ENCODE measurements at regions not wholly inside any gene's neighbourhood (a gene's known extent, or its start where the extent isn't known, plus 50 kb on each side); places are given as distances from the start of the nearest gene placed in this dataset.

DNA sequence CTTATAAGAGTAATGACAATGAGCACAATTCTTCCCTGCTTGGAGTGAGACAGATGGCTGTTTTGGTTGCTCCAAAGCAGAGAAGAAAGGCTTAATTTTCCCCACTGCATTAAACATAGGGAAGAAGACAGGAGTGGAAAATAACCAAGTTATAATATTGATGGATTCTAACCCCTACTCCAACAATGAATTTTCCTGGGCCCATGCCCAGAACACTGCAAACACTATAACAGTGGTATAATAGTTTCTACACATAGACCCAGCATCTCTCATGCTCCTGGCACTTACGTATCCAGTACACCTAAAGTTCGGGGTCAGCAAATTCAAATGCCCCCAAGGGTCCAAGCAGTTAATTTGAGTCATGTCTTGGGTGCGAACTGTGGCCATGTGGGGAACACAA, 613.4 kb downstream of the PLCL1 start:
- no peak for DNase-seq (ENCODE audit: low read depth)

DNA sequence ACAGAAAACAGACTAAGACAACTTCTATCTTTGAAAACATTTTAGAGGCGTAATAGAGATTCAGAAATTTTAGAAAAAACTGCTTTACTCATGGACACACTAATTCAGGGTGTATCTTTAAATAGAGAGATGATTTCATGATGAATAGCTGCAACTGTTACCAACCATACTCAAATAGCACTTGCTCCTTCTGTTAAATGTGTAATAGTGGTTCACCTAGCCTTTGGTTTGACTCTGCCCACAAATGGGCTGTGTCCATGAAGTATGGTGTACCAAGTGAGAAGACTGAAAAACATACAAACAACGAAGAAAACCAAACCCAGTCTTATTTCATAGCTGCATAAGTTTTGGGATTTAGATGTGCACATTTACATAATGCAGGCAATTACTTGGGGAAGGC, 610.6 kb downstream of the PLCL1 start:
- no peak for DNase-seq (ENCODE audit: low read depth)

DNA sequence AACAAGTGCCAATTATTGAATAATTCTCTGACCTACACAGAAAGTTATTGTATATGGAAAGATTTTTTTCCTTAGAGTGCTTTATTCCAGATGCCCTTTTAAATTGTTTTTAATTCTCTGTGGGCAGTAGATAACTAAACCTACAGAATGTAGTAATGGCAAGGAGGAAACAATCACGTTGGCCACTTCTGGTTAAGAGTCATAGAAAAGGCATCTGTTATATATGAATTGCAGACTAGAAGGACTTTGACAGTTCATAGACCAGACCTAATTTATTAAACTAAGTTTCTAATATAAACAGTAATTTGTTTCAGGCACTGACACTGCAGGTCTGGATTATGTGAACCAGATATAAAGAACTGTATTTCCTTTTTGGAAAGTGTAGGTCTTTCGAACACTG, 607.5 kb downstream of the PLCL1 start:
- no peak for DNase-seq (ENCODE audit: low read depth)

DNA sequence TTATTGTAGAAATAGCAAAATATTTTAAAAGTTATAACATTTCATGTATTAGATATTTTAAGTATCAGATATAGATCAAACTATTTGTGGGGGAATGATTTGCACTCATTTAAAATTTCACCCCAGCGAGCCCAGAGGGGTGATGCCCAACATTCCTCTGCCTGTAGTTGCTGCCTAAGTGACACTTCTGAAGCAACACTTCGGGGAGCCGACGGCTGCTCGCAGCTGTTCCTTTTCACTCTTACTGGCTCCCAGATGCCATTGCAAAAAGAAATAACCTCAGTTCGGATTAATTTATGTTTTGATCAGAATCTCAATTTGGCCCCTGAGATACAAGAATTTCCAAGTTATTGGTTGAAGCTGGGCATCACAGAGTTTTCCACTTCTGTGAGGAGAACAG, 603.8 kb downstream of the PLCL1 start:
- DNase-seq (ENCODE audit: low read depth): no peak

DNA sequence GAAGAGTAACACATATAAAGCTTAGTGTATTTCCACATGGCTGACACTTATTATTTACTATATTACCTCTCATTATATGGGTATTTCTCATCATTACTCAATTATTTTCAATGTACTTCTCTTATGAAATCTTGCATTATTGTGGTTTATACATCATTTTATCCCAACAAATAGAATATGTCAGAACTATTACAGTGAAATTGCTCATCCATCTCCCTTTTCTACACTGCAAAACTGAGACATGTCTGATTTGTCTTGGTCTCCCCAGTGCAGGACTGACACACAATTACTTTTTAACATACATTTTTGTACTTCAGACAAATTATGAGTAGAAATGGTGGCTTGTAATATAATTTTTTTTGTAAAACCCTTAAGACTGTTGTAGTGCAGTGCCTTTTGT, 600.9 kb downstream of the PLCL1 start:
- DNase-seq (ENCODE audit: low read depth): no peak

DNA sequence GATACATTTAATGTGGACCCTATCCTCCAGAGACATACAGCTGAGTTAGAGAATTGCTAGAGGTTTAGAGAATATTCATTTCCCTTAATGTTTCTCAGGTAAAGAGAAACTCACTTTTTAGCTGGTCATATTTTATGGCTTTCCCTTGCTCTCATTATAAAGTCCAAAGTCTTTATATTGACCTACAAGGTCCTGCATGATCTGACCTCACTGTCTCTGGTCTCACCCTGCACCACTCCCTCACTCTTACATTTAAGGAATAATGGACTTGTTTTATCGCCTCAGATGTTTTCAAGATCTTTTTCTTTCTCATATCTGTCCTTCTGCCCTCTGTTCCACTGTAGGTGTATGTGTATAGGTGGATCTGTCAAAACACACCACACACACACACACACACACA, 597.3 kb downstream of the PLCL1 start:
- DNase-seq (ENCODE audit: low read depth): no peak

DNA sequence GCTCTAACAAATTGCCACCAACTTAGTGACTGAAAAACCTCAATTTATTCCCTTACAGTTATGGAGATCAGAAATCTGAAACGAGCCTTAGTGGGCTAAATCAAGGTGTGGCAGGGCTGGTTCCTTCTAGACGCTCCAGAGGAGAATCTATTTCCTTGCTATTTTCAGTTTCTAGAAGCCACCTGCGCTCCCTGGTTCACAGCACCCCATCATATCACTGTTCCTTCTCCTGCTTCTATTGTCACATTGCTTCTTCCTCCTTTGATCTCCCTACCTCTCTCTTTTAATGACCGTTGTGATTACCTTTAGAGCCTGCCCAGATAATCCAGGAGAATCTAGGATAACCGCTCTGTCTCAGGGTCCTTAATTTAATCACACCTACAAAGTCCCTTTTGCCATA, 596.6 kb downstream of the PLCL1 start:
- no peak for DNase-seq (ENCODE audit: low read depth)

DNA sequence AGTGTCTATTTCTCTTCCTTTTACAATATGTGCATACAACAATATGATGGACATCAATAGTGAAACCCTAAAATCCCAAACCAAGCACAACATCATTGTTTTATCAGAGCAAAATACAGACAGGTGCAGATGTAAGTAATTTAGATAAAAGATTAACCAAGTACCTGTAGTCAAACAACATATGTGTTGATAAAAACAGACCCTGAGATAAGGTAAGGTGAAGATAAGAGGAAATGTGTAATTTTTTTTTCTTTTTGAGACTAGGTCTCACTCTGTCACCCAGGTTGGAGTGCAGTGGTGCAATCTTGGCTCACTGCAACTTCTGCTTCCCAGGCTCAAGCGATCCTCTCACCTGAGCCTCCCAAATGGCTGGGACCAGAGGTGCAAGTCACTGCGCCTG, 589.8 kb downstream of the PLCL1 start:
- DNase-seq (ENCODE audit: low read depth): no peak

DNA sequence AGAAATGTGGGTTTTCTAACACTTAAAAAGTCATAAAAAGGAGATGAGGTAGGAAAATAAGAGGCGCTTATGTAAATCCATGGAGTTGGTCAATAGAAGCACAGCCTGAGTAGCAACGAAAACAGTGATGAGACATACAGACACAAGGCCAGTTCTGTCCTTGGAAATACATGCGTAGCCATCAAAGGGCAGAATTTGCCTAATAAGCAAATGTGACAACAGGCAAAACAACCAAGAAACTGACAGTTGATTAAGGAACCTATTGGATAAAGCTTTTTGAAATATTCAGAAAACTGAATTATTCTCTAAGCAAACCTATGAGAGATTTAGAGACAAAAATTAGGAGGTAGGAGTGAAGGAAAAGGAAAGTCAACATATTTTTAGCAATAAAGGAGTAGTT, 586.3 kb downstream of the PLCL1 start:
- DNase-seq (ENCODE audit: low read depth): no peak

DNA sequence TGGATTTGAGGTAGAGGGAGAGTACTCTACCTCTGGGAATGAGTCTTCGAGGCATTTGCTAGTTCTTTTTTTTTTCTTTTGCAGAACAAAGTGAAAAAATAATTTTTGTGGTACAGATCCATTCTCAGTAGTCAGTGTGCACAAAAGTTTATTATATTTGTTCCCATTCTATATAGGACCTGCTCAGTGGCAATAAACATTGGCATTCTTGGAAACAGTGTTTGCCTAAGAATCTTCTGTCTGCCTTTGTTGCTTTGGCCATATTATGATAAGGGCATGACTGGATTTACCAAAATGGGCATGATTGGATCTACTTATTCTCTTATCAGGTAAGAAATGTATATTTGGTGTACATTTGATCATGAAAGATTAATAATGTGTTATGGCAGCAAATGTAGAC, 583.3 kb downstream of the PLCL1 start:
- no peak for DNase-seq (ENCODE audit: low read depth)

DNA sequence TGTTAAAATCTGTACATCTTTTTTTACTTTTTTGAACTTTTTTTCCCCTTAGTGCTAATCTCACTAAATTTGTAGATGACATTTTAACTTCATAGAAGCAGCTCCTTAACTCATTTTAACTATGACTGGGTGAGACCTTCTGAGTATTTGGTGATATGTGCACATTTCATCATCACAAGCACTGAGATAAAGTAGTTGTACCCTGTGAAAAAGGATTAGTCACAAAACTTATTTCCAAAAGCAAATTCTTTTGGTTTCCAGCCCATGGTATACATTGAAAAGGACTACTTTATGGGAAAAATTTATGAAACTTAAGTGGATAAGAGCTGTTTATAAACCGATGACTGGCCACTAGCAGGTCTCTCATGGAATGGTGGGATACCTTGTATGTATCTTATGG, 581.5 kb downstream of the PLCL1 start:
- no peak for DNase-seq (ENCODE audit: low read depth)

DNA sequence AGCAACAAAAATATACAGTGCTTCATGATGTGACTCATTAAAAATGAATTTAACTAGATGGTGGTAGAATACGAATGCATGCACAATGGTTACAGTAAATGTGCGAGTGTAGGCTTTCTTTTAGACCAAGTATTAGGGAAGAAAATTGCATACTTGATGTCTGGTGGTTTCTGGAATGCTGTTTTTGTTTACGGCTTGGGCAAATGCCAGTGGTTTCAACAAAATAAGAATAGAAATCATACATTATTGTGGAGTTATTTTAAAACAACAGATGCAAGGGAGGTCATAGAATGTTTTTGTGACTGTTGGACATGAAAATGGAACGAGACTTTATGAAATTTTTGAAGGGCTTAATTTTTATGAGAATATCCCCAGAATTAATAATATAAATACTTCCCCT, 580.9 kb downstream of the PLCL1 start:
- no peak for DNase-seq (ENCODE audit: low read depth)

DNA sequence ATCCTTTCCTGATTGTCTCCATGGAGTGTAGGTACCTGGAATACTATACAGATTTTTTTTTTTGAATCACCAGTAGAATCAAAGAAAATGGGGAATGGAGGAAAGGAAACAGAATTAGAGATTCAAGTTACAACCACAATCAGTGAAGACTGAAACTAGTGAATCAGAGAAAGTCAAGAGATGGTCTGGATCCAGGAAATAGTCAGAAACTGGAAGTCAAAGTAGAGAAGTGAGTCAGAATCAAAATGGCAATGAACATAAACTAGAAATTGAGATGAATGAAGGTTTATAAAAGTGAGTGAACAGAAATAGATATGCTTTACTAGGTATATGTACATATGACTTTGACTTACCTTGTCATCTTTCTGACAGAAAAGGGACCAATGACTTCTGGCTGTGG, 579.0 kb downstream of the PLCL1 start:
- peak; percentile 6 for DNase-seq (ENCODE audit: low read depth)

DNA sequence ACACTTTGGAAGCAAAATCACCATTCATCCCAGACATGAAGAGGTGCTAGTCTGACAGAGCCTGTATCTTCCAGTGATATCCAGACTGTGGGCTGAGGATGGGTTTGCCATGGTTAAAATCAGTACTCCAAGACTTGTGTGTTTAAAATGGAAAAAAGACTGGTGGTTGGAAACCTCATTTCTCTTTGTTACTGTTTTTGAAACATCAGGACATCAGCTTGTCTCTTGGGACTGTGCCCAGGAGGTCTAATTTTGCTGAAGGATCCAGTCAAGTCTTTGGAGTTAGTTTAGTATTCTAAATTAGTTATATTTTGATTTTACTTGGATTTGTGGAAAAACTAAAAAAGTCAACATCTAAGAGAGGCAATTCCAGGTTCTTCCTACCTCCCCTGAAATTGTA, 578.4 kb downstream of the PLCL1 start:
- DNase-seq (ENCODE audit: low read depth): no peak

DNA sequence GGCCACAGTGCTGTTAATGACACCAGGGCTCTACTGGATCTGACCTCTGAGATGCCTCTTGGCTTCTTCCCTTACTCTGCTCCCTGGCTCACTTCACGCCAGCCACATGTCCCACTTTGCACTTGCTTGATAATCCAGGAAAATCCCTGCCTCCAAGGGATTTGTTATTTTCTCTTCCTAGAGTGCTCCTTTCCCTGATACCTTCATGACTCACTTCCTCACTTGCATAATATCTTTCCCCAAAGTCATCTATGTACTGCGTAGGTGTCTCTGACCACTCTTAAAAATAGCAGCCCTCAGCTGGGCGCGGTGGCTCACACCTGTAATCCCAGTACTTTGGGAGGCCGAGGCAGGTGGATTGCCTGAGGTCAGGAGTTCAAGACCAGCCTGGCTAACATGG, 572.3 kb downstream of the PLCL1 start:
- peak; percentile 45 for DNase-seq (ENCODE audit: low read depth)

DNA sequence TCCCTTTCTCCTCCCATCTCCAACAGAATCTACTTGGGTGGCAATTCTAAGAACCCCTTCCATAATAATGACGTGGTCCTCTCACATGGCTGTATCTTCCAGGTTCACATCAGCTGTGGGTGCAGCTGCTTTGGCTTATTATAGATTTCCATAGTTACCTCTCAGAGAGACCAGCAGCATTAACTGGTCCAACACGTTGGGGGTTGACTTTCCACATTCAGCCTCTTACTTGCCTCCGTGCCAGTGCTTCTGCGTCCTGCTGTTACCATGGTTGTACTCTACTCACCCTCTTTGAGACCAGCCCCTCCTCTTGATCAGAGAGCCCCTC, 570.7 kb downstream of the PLCL1 start:
- no peak for DNase-seq (ENCODE audit: low read depth)

DNA sequence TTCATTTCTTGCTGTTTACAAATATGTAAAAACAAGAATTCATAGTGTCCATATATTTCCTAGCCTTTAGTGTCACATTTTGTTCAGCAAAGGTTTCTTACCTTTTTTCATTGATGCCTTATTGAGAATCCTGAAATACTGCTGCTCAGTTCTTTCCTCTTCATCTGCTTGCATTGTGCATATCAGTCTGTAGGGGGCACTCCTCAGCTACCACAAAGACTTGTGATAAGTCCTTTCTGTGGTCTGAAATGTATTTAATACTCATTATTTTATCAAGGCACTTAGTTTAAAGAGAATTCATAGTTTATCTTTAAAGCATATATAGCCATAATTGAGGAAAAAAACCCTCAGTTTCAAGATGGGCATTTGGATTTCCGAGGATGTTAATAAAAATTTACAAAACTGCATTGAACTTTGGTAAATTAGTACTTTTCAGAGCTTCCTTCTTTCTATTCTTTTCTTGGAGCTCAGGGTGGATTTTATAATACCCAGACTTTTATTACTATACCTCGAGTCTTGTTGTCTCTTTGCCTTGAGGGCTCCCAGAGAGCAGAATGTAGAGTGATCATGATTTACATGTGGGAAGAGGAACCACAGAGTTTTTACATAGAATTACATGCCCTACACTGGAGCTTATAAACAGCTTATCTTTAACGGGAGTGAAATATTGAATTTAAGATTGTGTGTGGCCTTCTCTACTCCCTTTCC, 570.1 kb downstream of the PLCL1 start:
- peak; percentile 66 for DNase-seq (ENCODE audit: low read depth)

DNA sequence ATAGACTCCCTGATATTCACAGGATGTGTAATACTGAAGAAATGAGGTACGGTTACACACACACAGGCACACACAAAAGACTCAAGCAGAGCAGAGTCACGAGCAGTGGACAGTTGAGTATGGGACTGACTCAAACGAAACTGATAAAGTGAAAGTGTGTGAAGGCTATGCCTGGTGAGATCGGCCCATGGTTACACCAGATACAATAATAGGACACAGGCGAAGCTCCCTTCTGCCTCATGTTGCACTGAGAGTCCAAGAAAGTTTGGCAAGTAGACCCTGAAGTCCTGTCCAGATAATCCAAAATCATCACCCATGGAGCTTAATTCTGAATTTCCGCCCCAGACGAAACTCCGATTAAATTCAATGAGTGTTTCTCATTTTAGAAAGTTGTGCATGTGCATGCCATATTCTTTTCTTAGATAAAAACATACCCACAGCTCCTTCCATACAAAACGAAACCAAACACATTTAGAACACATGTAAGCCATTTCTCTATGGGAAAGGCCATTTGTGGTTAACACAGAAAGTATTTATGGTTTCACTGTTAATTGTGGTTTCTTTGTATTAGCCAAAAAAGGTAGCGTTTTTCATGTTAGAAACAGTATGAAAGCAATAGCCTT, 567.6 kb downstream of the PLCL1 start:
- DNase-seq (ENCODE audit: low read depth): peak; percentile 72

DNA sequence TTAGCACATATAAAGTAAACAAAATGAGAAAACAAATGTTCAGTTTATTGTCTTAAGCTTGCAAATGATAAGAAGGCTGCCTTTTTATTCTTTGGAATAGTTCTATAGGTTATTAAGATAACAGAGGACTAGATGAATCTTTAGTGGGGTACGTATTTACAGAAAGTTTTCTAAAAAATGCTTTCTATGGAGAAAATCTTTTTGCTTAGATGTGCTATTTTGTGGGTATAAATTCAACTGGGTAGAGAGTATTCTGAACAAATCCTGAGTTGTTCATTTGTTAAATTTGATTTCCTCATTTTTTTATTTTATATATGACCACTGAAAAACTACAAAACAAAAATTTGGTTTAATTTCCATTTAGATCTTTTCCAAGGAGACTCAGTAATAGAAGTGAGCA, 566.9 kb downstream of the PLCL1 start:
- no peak for DNase-seq (ENCODE audit: low read depth)

DNA sequence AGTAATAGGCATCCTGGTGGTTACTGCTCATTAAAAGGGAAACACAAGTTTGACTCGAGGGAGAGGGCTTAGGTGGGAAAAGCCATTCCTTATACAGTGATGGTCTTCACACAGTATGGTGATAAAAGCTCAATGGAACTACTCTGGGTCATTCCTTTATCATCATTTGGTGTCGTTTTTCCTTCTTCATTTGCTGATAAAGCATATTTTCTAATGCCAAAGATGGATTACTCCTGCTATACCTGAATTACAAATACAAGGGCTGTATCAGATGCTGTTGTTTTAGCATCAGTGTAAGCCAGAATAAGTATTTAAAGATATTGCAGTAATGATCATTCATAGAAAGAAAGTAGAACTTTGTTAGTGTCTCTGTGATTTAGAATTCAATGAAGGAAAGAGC, 563.7 kb downstream of the PLCL1 start:
- DNase-seq (ENCODE audit: low read depth): no peak

DNA sequence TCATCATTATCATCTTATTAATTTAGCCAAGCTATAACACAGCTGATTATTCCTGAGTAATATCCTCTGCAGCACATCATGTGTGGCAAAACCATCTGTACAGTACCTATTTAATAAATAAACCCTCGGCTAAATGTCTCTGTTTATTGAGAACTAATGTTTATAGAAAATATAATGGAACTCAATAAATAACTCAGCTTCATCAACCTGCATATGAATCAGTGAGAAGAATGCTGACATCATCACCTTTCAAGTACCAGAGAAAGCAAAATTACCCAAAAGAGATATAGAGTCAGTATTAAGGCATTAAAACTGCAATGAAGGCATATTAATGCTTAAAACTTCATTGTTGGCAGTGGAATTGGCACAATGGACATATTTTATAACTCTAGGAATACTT, 558.3 kb downstream of the PLCL1 start:
- DNase-seq (ENCODE audit: low read depth): no peak

DNA sequence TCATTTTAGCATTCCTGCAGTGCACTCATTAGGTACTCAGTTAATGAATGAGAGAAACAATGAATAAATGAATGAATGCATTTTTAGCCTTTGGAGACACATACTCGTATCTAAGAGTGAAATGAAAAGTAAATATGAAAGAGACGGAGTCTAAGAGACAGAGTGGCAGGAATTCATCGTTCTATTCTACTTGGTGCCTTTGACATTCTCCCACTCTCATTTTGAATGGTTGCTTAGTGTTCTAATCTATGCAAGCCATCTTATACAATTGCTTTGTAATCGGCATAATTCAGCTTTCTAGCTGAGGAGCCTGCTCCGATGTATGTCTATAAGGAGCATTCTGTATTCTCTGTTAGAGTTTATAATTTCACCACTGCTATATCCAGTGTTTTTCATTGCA, 554.9 kb downstream of the PLCL1 start:
- no peak for DNase-seq (ENCODE audit: low read depth)

DNA sequence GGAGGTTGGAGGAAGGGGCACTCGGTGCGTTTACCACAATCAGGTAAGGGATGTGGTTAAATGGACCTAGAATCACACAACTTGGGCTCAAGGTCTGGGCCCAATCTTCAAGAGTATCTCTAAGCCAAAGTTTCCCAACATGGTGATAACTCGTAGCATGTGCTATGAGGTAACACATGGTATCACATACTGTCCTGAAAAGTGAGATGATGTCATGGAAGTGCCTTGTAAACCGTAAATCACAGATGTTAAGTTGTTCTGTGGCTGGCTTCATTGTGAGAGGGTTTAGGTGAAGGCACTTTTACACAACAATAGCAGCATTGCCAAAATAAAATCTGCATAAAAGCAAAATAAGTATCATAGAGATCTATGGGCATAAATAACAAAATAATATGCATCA, 551.8 kb downstream of the PLCL1 start:
- no peak for DNase-seq (ENCODE audit: low read depth)

DNA sequence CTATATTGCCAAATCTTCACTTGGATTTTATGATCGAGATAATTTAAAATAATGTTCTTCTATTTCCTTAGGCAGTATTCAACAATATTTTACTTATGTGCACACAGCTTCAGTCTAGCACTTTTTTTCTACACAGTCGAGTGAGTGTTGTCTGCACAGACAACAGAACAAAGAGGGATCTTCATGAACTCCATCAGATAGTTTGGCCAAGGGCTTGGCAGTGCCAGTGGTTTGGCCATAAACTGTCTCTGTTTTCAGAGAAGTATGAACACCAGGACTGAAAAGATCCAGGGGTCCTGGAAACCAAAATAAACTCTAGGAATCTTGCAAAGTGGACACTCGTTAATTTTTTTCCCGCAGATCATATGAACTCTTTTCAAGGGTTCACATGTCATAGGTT, 547.3 kb downstream of the PLCL1 start:
- DNase-seq (ENCODE audit: low read depth): no peak

Measured in Daoy (cell line).